Activated CD4-positive, alpha-beta T cell treated with anti-CD3 and anti-CD28 coated beads, Interleukin-2, amount 10 ng/mL, durations not matched to agents 24 days and 14 days (primary cell): ENCODE measurements at regions not wholly inside any gene's neighbourhood (a gene's known extent, or its start where the extent isn't known, plus 50 kb on each side); places are given as distances from the start of the nearest gene placed in this dataset.
A peak's percentile ranks its signal among the peaks of the same experiment; 100 is the strongest.

Experiments used
- DNase-seq: peaks from one replicate; pipeline ENCODE4 v3.0.0; 2022
- H3K27ac Mint-ChIP-seq: one replicate; pipeline ENCODE4 v1.8.0; 2022; ENCODE audit warnings: mild to moderate bottlenecking, mixed read lengths
- H3K27me3 Mint-ChIP-seq: one replicate; pipeline ENCODE4 v1.8.0; 2022; ENCODE audit warnings: mixed read lengths
- H3K36me3 Mint-ChIP-seq: one replicate; pipeline ENCODE4 v1.8.0; 2022; ENCODE audit warnings: low read depth, mild to moderate bottlenecking, mixed read lengths
- H3K4me1 Mint-ChIP-seq: one replicate; pipeline ENCODE4 v1.8.0; 2021; ENCODE audit warnings: mixed read lengths
- H3K4me3 Mint-ChIP-seq: one replicate; pipeline ENCODE4 v1.8.0; 2022; ENCODE audit warnings: mild to moderate bottlenecking, moderate library complexity, mixed read lengths
- H3K9me3 Mint-ChIP-seq: one replicate; pipeline ENCODE4 v1.8.0; 2021; ENCODE audit warnings: mixed read lengths
- intact Hi-C: fragments of 100-400 bp; cut with micrococcal nuclease; formaldehyde crosslinking; loops from one replicate; pipeline ENCODE4 v1.15.1; 2023

DNA sequence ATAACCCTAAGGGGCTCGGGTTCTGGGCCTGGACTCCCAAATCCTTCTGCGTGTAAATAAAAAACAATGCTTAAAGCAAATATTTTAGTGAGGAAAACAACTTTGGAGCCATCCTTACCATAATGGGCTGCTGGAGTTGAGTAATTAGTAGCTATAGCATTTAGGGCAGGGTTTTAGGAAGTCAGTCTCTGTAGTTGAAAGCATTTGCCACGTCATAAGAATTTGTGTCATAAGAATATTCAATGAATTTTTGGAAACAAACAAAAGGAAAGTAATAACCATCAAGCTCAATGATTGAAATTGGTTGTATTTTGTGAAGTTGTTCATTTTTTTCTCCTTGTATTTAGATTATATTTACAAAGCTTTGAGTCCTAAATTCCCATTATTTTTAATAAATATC is 114.8 kb upstream of the ELL2 start:
- intact Hi-C loops, result loop anchor here (10.0 kb wide), 1 partner anchor 432 kb away; the partner anchor contains the start of gene RFESD
- H3K36me3 Mint-ChIP-seq, result no peaks in the 10 kb centered on the region

DNA sequence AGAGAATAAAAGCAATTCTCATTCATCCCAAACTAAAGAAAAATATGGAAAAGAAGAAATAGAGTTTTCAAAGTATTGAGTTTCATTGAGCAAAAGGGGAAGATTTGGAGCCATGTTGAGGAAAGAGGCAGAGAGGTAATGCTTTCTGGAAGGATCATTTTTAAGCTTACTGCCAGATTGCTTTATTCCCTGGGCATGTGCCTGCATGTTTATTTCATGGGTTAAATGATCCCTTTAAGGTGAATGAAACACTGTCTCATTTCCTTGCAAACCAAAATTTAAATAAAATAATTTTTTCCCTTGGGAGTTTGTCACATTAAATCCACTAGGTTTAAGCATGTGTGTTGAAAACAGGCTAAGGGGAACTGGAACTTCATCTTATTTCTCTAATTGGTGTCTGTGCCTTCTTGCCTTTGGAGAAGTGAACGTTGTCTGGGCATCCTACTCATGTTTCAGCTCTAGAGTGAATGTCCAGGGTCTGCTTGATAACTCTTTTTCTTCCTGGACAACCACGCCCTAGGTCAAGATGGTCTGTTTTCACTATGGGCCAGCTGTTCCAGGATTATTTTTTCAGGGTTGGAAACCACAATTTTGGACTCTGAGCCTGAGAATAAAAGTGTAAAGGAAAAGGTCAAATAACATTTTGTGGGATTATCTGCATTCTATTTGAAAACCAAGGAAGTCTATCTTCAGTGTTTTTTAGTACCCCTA is 114.1 kb upstream of the ELL2 start:
- peaks cover 6% of the 10 kb centered on the region for H3K9me3 Mint-ChIP-seq
- intact Hi-C loops, result loop anchor here (10.0 kb wide), 1 partner anchor 431 kb away; the partner anchor contains the start of gene RFESD
- H3K36me3 Mint-ChIP-seq, result peaks cover 2% of the 10 kb centered on the region
- no peak overlapping the region for H3K27ac Mint-ChIP-seq
- no peak overlapping the region for H3K4me3 Mint-ChIP-seq
- no peak for DNase-seq
- peaks cover 40% of the 10 kb centered on the region for H3K4me1 Mint-ChIP-seq
- no peaks in the 10 kb centered on the region for H3K27me3 Mint-ChIP-seq

More for the DNA sequence above, 114.8 kb upstream of the ELL2 start:
- H3K9me3 Mint-ChIP-seq, result no peaks in the 10 kb centered on the region
- peaks cover 40% of the 10 kb centered on the region for H3K4me1 Mint-ChIP-seq
- no peaks in the 10 kb centered on the region for H3K27me3 Mint-ChIP-seq
- DNase-seq, result no peak
- no peak overlapping the region for H3K27ac Mint-ChIP-seq
- no peak overlapping the region for H3K4me3 Mint-ChIP-seq

DNA sequence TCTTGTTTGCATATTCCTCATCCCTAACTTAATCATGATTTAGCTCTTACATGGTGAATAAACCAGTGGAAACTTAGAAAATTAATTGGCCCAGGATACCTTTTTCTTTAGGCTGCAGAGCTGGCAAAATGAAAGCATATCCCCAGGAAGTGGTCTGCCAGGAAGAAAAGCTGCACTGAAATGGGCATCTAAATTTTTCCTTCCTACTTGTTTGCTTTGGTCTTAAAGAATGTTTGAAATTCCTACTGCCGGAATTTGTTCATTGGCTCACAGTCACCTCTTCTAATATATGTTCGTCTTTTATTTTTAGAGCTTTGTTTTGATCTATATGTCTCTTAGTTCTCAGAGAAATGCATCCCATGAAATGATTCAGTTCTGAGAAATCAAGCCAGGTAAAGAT is 113.2 kb upstream of the ELL2 start:
- Mint-ChIP-seq H3K36me3 (peaks cover 2% of the 10 kb centered on the region), H3K4me1 (peaks cover 40% of the 10 kb centered on the region), H3K27ac (no peak overlapping the region), H3K27me3 (no peaks in the 10 kb centered on the region), H3K4me3 (no peak overlapping the region), H3K9me3 (peaks cover 9% of the 10 kb centered on the region)
- intact Hi-C loops, result loop anchor here (10.0 kb wide), 1 partner anchor 430 kb away; the partner anchor contains the start of gene RFESD
- no peak for DNase-seq

DNA sequence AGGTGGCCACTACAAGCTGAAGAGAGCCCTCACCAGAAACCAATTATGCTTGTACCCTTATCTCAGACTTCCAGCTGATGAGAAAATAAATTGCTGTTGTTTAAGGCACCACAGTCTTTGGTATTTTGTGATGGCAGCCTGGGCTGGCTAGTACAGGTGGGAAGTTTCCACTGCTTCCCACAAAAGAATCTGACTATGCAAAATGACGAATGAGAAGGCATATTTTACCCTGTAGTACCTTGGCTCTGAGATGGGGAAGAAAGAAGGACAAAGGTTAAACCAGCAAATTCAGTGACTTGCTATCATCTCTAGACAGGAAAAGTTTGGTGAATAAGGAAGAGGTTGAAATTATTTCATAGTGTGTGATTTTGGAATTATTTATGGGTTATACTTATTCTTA is 112.8 kb upstream of the ELL2 start:
- Mint-ChIP-seq H3K4me1 (peaks cover 39% of the 10 kb centered on the region), H3K9me3 (peaks cover 9% of the 10 kb centered on the region), H3K4me3 (no peak overlapping the region), H3K27me3 (no peaks in the 10 kb centered on the region), H3K27ac (no peak overlapping the region), H3K36me3 (peaks cover 2% of the 10 kb centered on the region)
- DNase-seq, result no peak
- intact Hi-C loops, result loop anchor here (10.0 kb wide), 1 partner anchor 430 kb away; the partner anchor contains the start of gene RFESD

DNA sequence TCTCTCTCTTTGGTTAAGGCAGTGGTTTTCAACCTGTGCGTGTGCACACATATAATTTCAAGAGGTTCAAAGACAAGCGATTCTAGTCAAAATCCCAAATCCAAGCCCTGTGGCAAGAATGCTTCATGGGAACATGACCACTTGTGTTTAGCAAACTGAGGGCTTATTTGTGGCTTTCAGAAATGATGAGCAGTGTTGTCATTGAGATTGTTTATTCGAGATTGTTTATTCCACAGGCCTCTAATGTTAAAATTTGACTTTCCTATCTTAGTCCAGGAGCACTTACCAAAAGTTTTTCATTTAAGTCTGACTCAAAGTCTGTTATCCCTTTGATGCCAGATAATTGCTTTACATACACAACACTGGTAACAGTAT is 111.1 kb upstream of the ELL2 start:
- H3K4me1 Mint-ChIP-seq, result peaks cover 35% of the 10 kb centered on the region
- H3K27me3 Mint-ChIP-seq, result no peaks in the 10 kb centered on the region
- intact Hi-C loops, result loop anchor here (10.0 kb wide), 1 partner anchor 428 kb away; the partner anchor contains the start of gene RFESD
- no peak overlapping the region for H3K4me3 Mint-ChIP-seq
- peak; percentile 37 for DNase-seq
- H3K9me3 Mint-ChIP-seq, result peaks cover 9% of the 10 kb centered on the region
- peaks cover 2% of the 10 kb centered on the region for H3K36me3 Mint-ChIP-seq
- H3K27ac Mint-ChIP-seq, result peak overlapping the region; percentile 18

DNA sequence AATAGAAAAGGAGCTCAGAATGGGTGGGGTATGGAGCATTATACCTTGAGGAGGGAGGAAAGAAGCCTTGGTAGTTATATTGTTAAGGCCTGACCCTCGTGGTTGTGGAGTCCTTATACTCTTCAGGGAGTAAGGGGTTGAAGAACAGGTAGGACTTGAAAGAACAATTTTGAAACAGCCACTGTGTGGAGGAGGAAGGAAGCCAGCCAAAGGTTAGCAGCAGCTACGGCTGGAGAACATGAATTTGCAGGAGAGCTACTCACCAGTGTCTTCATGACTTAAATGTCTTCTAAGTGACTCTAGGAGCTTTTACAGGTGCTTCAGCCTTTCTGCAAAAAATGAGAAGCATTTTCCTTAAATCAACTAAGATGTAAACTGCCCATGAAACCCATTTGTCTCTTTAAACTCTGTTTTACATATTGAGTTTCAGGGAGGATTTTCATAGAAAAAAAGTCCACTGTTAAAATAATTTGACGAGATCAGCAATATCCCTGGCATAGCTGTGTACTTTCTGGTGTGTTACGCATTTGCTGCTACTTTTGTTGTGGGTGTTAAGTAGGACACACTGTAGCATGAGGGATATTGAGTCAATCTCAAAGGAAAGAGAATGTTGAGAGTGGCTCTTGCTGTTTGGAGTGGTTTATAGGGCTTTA is 110.6 kb upstream of the ELL2 start:
- peak; percentile 53 for DNase-seq
- intact Hi-C loops, result loop anchor here (10.0 kb wide), 1 partner anchor 427 kb away; the partner anchor contains the start of gene RFESD
- H3K9me3 Mint-ChIP-seq, result peaks cover 9% of the 10 kb centered on the region
- peak overlapping the region; percentile 18 for H3K27ac Mint-ChIP-seq
- no peak overlapping the region for H3K4me3 Mint-ChIP-seq
- peaks cover 39% of the 10 kb centered on the region for H3K4me1 Mint-ChIP-seq
- no peaks in the 10 kb centered on the region for H3K27me3 Mint-ChIP-seq
- peaks cover 2% of the 10 kb centered on the region for H3K36me3 Mint-ChIP-seq

DNA sequence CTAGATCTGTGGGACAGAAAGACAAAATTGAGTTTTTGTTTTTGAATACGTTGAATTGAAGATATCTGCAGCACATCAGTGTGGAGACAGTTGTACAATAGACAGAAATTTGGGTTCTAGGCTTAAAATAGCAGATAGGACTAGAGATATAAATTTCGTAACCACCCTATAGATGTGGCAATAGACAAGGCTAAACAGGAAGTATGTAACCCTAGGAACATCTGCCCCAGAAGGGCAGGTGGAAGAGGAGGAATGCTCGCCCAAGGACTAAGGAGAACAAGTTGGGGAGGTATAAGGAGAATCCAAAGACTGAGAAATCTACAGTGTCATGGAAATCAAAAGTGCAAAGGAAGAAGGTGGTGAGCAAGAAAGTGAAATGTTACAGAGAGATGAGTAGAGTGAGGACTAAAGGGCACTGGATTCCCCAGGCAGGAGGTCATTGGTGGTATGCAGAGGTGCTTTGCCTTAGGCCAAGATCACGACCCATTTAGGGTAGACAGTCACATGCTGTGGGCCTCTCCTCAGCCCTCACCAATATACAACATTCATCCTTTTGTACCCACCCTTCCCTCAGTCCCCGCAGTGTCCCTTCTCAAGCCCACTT is 109.1 kb upstream of the ELL2 start:
- intact Hi-C loops, result loop anchor here (10.0 kb wide), 1 partner anchor 426 kb away; the partner anchor contains the start of gene RFESD
- Mint-ChIP-seq H3K36me3 (peaks cover 2% of the 10 kb centered on the region), H3K4me3 (no peak overlapping the region), H3K4me1 (peaks cover 48% of the 10 kb centered on the region), H3K9me3 (peaks cover 9% of the 10 kb centered on the region), H3K27me3 (no peaks in the 10 kb centered on the region), H3K27ac (peak overlapping the region; percentile 37)
- DNase-seq, result no peak

DNA sequence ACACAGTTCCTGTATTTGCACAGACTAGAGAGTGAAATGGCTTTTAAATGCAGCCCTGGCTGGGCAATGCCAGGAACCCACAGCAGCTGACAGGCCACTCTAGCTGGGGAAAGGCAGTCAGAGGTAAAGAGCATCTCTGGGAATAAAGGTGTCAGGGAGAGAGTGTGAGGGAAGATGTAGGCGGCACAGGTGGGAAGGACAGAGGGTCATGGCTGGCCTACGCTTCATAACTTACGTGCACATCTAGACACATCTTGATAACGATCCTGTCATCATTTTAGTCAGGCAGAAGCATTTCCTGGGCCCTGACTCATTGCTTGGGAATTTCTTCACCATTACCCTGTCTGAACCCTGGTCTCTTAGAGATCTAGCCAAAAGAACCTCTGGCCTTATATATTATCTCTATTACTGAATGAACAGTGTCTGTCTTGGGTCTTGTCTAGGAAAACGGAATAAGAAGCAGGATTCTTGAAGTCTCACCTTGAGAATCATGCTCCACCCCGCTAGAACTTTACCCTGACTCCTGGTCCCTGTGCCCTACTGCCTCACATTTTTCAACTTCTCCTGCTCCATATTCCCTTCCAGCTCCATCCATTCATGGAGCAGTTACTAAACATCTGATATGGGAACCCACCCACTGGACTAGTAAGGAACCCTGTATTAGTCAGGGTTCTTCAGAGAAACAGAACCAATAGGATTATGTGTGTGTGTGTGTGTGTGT is 106.4 kb upstream of the ELL2 start:
- peak; percentile 65 for DNase-seq
- no peaks in the 10 kb centered on the region for H3K27me3 Mint-ChIP-seq
- H3K36me3 Mint-ChIP-seq, result peaks cover 2% of the 10 kb centered on the region
- peaks cover 9% of the 10 kb centered on the region for H3K9me3 Mint-ChIP-seq
- intact Hi-C loops, result loop anchor here (5.0 to 10.0 kb wide), 2 partner anchors 217 to 269 kb away; no protein-coding TSS in a partner anchor
- peak overlapping the region; percentile 40 for H3K4me3 Mint-ChIP-seq
- peak overlapping the region; percentile 90 for H3K27ac Mint-ChIP-seq
- peaks cover 59% of the 10 kb centered on the region for H3K4me1 Mint-ChIP-seq

DNA sequence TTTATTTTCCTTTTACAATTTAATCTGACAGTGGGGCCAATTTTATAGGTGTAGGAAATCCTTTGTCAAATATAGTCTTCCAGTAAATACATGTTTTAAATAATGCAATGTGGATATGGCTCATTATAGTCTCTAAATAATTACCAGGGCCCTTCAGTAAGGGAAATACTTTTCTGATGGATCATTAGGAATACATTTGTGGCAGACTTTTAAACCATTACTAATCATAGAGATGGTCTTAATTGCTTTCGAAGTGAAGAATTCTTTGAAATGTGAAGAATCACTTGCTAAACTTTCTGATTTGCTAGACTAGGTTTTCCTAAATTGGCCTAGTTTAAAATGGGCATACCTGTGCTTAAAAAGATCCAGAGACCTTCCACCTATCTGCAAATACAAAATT is 105.6 kb upstream of the ELL2 start:
- H3K4me1 Mint-ChIP-seq, result peaks cover 58% of the 10 kb centered on the region
- DNase-seq, result no peak
- intact Hi-C loops, result loop anchor here (5.0 to 10.0 kb wide), 2 partner anchors 218 to 270 kb away; no protein-coding TSS in a partner anchor
- no peak overlapping the region for H3K4me3 Mint-ChIP-seq
- no peaks in the 10 kb centered on the region for H3K27me3 Mint-ChIP-seq
- H3K36me3 Mint-ChIP-seq, result peaks cover 2% of the 10 kb centered on the region
- H3K9me3 Mint-ChIP-seq, result peaks cover 10% of the 10 kb centered on the region
- H3K27ac Mint-ChIP-seq, result peak overlapping the region; percentile 90

DNA sequence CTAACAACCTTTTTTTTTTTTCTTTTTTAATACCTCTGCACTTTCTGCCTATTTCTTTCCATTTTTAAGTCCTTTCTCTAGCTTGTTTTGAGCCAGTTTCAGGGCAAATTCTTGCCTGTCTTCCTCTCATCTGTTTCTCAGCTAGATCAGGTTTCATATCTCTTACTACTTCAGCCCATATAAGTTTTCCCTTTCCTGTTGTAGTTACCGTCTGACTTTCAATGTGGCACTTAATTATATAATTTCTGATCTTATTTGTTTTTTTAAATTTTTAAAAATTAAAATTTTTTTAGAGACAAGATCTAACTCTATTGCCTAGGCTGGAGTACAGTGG is 104.7 kb upstream of the ELL2 start:
- H3K36me3 Mint-ChIP-seq, result peaks cover 2% of the 10 kb centered on the region
- DNase-seq, result no peak
- no peaks in the 10 kb centered on the region for H3K27me3 Mint-ChIP-seq
- peak overlapping the region; percentile 37 for H3K4me3 Mint-ChIP-seq
- intact Hi-C loops, result loop anchor here (5.0 to 10.0 kb wide), 2 partner anchors 218 to 271 kb away; no protein-coding TSS in a partner anchor
- peaks cover 13% of the 10 kb centered on the region for H3K9me3 Mint-ChIP-seq
- H3K4me1 Mint-ChIP-seq, result peaks cover 56% of the 10 kb centered on the region
- H3K27ac Mint-ChIP-seq, result peak overlapping the region; percentile 93

DNA sequence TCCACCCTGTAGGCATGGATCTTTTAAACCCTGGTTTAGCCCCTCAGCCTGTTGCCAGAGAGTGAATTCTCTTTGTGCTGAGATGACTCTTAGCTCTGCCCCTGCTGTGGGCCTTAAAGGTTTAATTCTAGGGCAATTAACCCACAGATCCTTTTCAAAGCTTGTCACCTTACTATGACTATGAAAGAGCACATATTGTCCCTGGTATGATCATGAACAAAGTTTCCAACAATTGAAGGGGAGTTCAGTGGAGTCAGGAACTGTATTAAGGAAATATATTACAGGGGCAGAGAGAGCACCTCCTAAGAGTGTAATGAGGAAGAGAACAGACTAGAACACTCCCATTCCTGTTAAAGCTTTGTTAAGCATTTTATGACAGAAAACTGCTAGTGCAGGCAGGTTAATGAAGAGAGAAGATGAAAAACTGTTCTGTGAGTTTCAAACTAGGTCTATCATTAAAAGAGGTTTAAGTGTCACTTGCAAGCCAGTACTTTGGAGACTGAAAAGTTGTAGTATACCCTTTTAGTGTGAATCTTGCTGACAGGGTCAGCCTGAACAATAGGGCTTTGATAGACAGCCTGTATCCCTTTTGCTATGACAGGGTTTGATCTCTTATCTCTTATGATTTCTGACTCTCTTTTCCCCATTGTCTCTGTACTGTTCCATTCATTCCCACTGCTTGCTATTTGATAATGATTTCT is 104.2 kb upstream of the ELL2 start:
- Mint-ChIP-seq H3K4me1 (peaks cover 50% of the 10 kb centered on the region), H3K9me3 (peaks cover 8% of the 10 kb centered on the region), H3K36me3 (no peaks in the 10 kb centered on the region), H3K27ac (peak overlapping the region; percentile 93), H3K27me3 (no peaks in the 10 kb centered on the region), H3K4me3 (peak overlapping the region; percentile 37)
- intact Hi-C loops, result loop anchor here (1.0 to 10.0 kb wide), 8 partner anchors 12 to 271 kb away; partner anchors contain the start of gene ELL2
- DNase-seq, result peak; percentile 55

DNA sequence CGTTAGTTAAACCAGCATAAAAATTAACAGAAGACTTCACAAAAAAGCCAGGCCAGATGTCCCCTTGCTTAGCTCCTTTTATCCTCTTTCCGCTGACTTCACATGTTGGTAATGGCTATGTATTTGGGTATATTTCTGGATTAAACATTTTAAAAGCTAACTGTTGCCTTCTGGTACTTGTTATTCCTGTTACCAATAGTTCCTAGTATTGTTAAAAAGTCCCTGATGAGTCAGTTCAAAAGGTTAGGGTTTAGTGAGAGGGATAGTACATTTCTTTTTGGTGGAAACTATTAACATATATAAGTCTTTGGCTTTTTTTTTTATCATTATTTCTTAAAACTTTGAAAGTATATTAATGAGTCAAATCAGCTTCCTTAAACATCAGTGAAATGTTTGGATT is 103.2 kb upstream of the ELL2 start:
- Mint-ChIP-seq H3K9me3 (peaks cover 4% of the 10 kb centered on the region), H3K36me3 (no peaks in the 10 kb centered on the region), H3K27ac (peak overlapping the region; percentile 72), H3K27me3 (no peaks in the 10 kb centered on the region), H3K4me1 (peaks cover 42% of the 10 kb centered on the region), H3K4me3 (peak overlapping the region; percentile 7)
- intact Hi-C loops, result loop anchor here (1.0 to 10.0 kb wide), 8 partner anchors 11 to 272 kb away; partner anchors contain the start of gene ELL2
- DNase-seq, result no peak

DNA sequence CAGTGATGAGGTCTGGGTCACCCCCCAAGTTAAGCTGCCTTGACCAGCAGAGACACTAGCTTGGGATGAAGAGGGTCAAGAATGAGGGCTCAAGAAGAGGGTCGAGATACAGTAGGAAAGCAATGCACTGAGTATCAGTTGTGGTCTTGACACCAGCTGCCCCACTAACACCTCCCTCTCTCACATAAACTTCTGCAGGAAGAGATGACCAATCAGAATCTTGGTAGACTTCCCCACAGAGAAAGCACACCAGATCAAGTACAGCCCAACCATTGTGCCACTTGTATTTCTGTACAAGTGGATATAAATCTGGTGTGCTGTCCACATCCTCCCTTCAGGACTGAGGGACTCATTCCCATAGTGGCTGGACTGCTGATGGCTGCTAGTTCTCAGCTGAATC is 101.2 kb upstream of the ELL2 start:
- Mint-ChIP-seq H3K4me3 (no peak overlapping the region), H3K9me3 (peaks cover 4% of the 10 kb centered on the region), H3K27ac (peak overlapping the region; percentile 16), H3K36me3 (no peaks in the 10 kb centered on the region), H3K4me1 (peaks cover 37% of the 10 kb centered on the region), H3K27me3 (no peaks in the 10 kb centered on the region)
- peak; percentile 51 for DNase-seq
- intact Hi-C loops, result loop anchor here (10.0 kb wide), 1 partner anchor 222 kb away; no protein-coding TSS in a partner anchor
